ENCODE measurements at regions not wholly inside any gene's neighbourhood (a gene's known extent, or its start where the extent isn't known, plus 50 kb on each side); places are given as distances from the start of the nearest gene placed in this dataset.

GRCh38 chr6:28748192-28748591 lies 175.6 kb downstream of the TRIM27 start:
- Histone ChIP-seq H3K9me3 (ENCODE audit: control insufficient read depth, low read length) (no peaks in the 10 kb centered on the region), H3K4me3 (ENCODE audit: insufficient read depth, low read depth, low read length, poor library complexity, severe bottlenecking) (no peak overlapping the region), H3K36me3 (ENCODE audit: control insufficient read depth, insufficient read depth, low read length) (no peaks in the 10 kb centered on the region), H3K27me3 (replicated peaks; ENCODE audit: control insufficient read depth, insufficient read depth, low read length, poor library complexity, severe bottlenecking) (peaks cover 11% of the 10 kb centered on the region), H3K27ac (ENCODE audit: insufficient read depth, low read length, poor library complexity, severe bottlenecking) (no peak overlapping the region), H3K4me1 (ENCODE audit: control insufficient read depth, insufficient read depth, low read length, poor library complexity, severe bottlenecking) (no peaks in the 10 kb centered on the region)
- DNase-seq: no peak

- Histone ChIP-seq H3K4me1 (ENCODE audit: control insufficient read depth, insufficient read depth, low read length, poor library complexity, severe bottlenecking) (no peaks in the 10 kb centered on the region), H3K36me3 (ENCODE audit: control insufficient read depth, insufficient read depth, low read length) (no peaks in the 10 kb centered on the region), H3K9me3 (ENCODE audit: control insufficient read depth, low read length) (no peaks in the 10 kb centered on the region), H3K4me3 (ENCODE audit: insufficient read depth, low read depth, low read length, poor library complexity, severe bottlenecking) (no peak overlapping the region), H3K27ac (ENCODE audit: insufficient read depth, low read length, poor library complexity, severe bottlenecking) (no peak overlapping the region), H3K27me3 (replicated peaks; ENCODE audit: control insufficient read depth, insufficient read depth, low read length, poor library complexity, severe bottlenecking) (peaks cover 5% of the 10 kb centered on the region)
- DNase-seq: no peak
Measured at GRCh38 chr6:28750926-28751458, 172.8 kb downstream of the TRIM27 start.

- peaks cover 5% of the 10 kb centered on the region for H3K27me3 ChIP-seq (replicated peaks; ENCODE audit: control insufficient read depth, insufficient read depth, low read length, poor library complexity, severe bottlenecking)
- no peak for DNase-seq
- H3K36me3 ChIP-seq (ENCODE audit: control insufficient read depth, insufficient read depth, low read length): no peaks in the 10 kb centered on the region
- H3K9me3 ChIP-seq (ENCODE audit: control insufficient read depth, low read length): no peaks in the 10 kb centered on the region
- H3K4me1 ChIP-seq (ENCODE audit: control insufficient read depth, insufficient read depth, low read length, poor library complexity, severe bottlenecking): no peaks in the 10 kb centered on the region
- no peak overlapping the region for H3K27ac ChIP-seq (ENCODE audit: insufficient read depth, low read length, poor library complexity, severe bottlenecking)
- no peak overlapping the region for H3K4me3 ChIP-seq (ENCODE audit: insufficient read depth, low read depth, low read length, poor library complexity, severe bottlenecking)
Measured at GRCh38 chr6:28751514-28751913, 172.3 kb downstream of the TRIM27 start.

GRCh38 chr6:28751963-28752350 lies 171.8 kb downstream of the TRIM27 start:
- no peak overlapping the region for H3K4me3 ChIP-seq (ENCODE audit: insufficient read depth, low read depth, low read length, poor library complexity, severe bottlenecking)

GRCh38 chr6:28757429-28758045 lies 166.2 kb downstream of the TRIM27 start:
- Histone ChIP-seq H3K27me3 (replicated peaks; ENCODE audit: control insufficient read depth, insufficient read depth, low read length, poor library complexity, severe bottlenecking) (peaks cover 5% of the 10 kb centered on the region), H3K36me3 (ENCODE audit: control insufficient read depth, insufficient read depth, low read length) (no peaks in the 10 kb centered on the region), H3K27ac (ENCODE audit: insufficient read depth, low read length, poor library complexity, severe bottlenecking) (no peak overlapping the region), H3K4me3 (ENCODE audit: insufficient read depth, low read depth, low read length, poor library complexity, severe bottlenecking) (no peak overlapping the region), H3K9me3 (ENCODE audit: control insufficient read depth, low read length) (no peaks in the 10 kb centered on the region), H3K4me1 (ENCODE audit: control insufficient read depth, insufficient read depth, low read length, poor library complexity, severe bottlenecking) (no peaks in the 10 kb centered on the region)
- no peak for DNase-seq

More at GRCh38 chr6:28751963-28752350, 171.8 kb downstream of the TRIM27 start:
- DNase-seq: no peak
- no peaks in the 10 kb centered on the region for H3K9me3 ChIP-seq (ENCODE audit: control insufficient read depth, low read length)
- no peak overlapping the region for H3K27ac ChIP-seq (ENCODE audit: insufficient read depth, low read length, poor library complexity, severe bottlenecking)
- no peaks in the 10 kb centered on the region for H3K36me3 ChIP-seq (ENCODE audit: control insufficient read depth, insufficient read depth, low read length)
- H3K27me3 ChIP-seq (replicated peaks; ENCODE audit: control insufficient read depth, insufficient read depth, low read length, poor library complexity, severe bottlenecking): peaks cover 5% of the 10 kb centered on the region
- no peaks in the 10 kb centered on the region for H3K4me1 ChIP-seq (ENCODE audit: control insufficient read depth, insufficient read depth, low read length, poor library complexity, severe bottlenecking)

GRCh38 chr6:28758046-28758817 lies 165.6 kb downstream of the TRIM27 start:
- DNase-seq: no peak
- no peaks in the 10 kb centered on the region for H3K4me1 ChIP-seq (ENCODE audit: control insufficient read depth, insufficient read depth, low read length, poor library complexity, severe bottlenecking)
- H3K9me3 ChIP-seq (ENCODE audit: control insufficient read depth, low read length): no peaks in the 10 kb centered on the region
- H3K4me3 ChIP-seq (ENCODE audit: insufficient read depth, low read depth, low read length, poor library complexity, severe bottlenecking): no peak overlapping the region
- H3K36me3 ChIP-seq (ENCODE audit: control insufficient read depth, insufficient read depth, low read length): no peaks in the 10 kb centered on the region
- H3K27ac ChIP-seq (ENCODE audit: insufficient read depth, low read length, poor library complexity, severe bottlenecking): no peak overlapping the region
- H3K27me3 ChIP-seq (replicated peaks; ENCODE audit: control insufficient read depth, insufficient read depth, low read length, poor library complexity, severe bottlenecking): peaks cover 5% of the 10 kb centered on the region

GRCh38 chr6:28758818-28759235 lies 165.0 kb downstream of the TRIM27 start:
- Histone ChIP-seq H3K4me3 (ENCODE audit: insufficient read depth, low read depth, low read length, poor library complexity, severe bottlenecking) (no peak overlapping the region), H3K27me3 (replicated peaks; ENCODE audit: control insufficient read depth, insufficient read depth, low read length, poor library complexity, severe bottlenecking) (peaks cover 5% of the 10 kb centered on the region), H3K27ac (ENCODE audit: insufficient read depth, low read length, poor library complexity, severe bottlenecking) (no peak overlapping the region), H3K9me3 (ENCODE audit: control insufficient read depth, low read length) (no peaks in the 10 kb centered on the region), H3K36me3 (ENCODE audit: control insufficient read depth, insufficient read depth, low read length) (no peaks in the 10 kb centered on the region), H3K4me1 (ENCODE audit: control insufficient read depth, insufficient read depth, low read length, poor library complexity, severe bottlenecking) (no peaks in the 10 kb centered on the region)
- no peak for DNase-seq

- H3K36me3 ChIP-seq (ENCODE audit: control insufficient read depth, insufficient read depth, low read length): no peaks in the 10 kb centered on the region
- peaks cover 36% of the 10 kb centered on the region for H3K27me3 ChIP-seq (replicated peaks; ENCODE audit: control insufficient read depth, insufficient read depth, low read length, poor library complexity, severe bottlenecking)
- no peaks in the 10 kb centered on the region for H3K9me3 ChIP-seq (ENCODE audit: control insufficient read depth, low read length)
- no peak for DNase-seq
- no peaks in the 10 kb centered on the region for H3K4me1 ChIP-seq (ENCODE audit: control insufficient read depth, insufficient read depth, low read length, poor library complexity, severe bottlenecking)
- no peak overlapping the region for H3K4me3 ChIP-seq (ENCODE audit: insufficient read depth, low read depth, low read length, poor library complexity, severe bottlenecking)
- no peak overlapping the region for H3K27ac ChIP-seq (ENCODE audit: insufficient read depth, low read length, poor library complexity, severe bottlenecking)
Measured at GRCh38 chr6:28764014-28764723, 159.6 kb downstream of the TRIM27 start.

- Histone ChIP-seq H3K27ac (ENCODE audit: insufficient read depth, low read length, poor library complexity, severe bottlenecking) (no peak overlapping the region), H3K4me1 (ENCODE audit: control insufficient read depth, insufficient read depth, low read length, poor library complexity, severe bottlenecking) (no peaks in the 10 kb centered on the region), H3K27me3 (replicated peaks; ENCODE audit: control insufficient read depth, insufficient read depth, low read length, poor library complexity, severe bottlenecking) (peaks cover 37% of the 10 kb centered on the region), H3K9me3 (ENCODE audit: control insufficient read depth, low read length) (no peaks in the 10 kb centered on the region), H3K36me3 (ENCODE audit: control insufficient read depth, insufficient read depth, low read length) (no peaks in the 10 kb centered on the region), H3K4me3 (ENCODE audit: insufficient read depth, low read depth, low read length, poor library complexity, severe bottlenecking) (no peak overlapping the region)
- DNase-seq: no peak
Measured at GRCh38 chr6:28764761-28765282, 159.0 kb downstream of the TRIM27 start.

All from effector memory CD4-positive, alpha-beta T cell (primary cell).